Upper lobe of left lung (tissue), 4 donors: ENCODE measurements at regions not wholly inside any gene's neighbourhood (a gene's known extent, or its start where the extent isn't known, plus 50 kb on each side); places are given as distances from the start of the nearest gene placed in this dataset.

Experiments used
- CTCF ChIP-seq, 6 experiments: fragments of 450-650 bp in 4 of 6; fragments of 200-600 bp in 2 of 6; sonication (generic) in 2 of 6; IDR thresholded peaks; one replicate each; pipeline ENCODE4 v1.5.1; 2016 to 2019; ENCODE audit warnings: antibody characterized with exemption in 6 of 6
- EP300 ChIP-seq, 4 donors: sonication (generic); formaldehyde crosslinking; IDR thresholded peaks; one replicate each; pipeline ENCODE4 v1.5.1; 2017; ENCODE audit warnings: antibody characterized with exemption in 4 of 4, control low read depth in 2 of 4
- POLR2A ChIP-seq, 4 donors: fragments of 450-650 bp; IDR thresholded peaks; one replicate each; pipeline ENCODE4 v1.5.1; 2016 to 2017; ENCODE audit warnings: antibody characterized with exemption in 4 of 4, mild to moderate bottlenecking in 2 of 4

GRCh38 chr10:33869481-33869880 is 535.0 kb upstream of the NRP1 start:
- no peak for TF ChIP-seq POLR2A (IDR thresholded peaks at IDR 0.05)
- no peak for TF ChIP-seq CTCF (IDR thresholded peaks at IDR 0.05)
- TF ChIP-seq EP300 (IDR thresholded peaks at IDR 0.05): no peak
